NB4 (cell line): ENCODE measurements at regions not wholly inside any gene's neighbourhood (a gene's known extent, or its start where the extent isn't known, plus 50 kb on each side); places are given as distances from the start of the nearest gene placed in this dataset.

Source experiments
- CTCF ChIP-seq: IDR thresholded peaks from one replicate; pipeline ENCODE4 v1.5.1; 2012; ENCODE audit warnings: low read depth, low read length
- POLR2A ChIP-seq: IDR thresholded peaks from 2 replicates; pipeline ENCODE4 v1.6.1; 2011; ENCODE audit warnings: mild to moderate bottlenecking; ENCODE audit not compliant: insufficient read length; ENCODE audit errors: extremely low read depth

GRCh38 chr7:28299556-28299955, 112.8 kb upstream of the CREB5 start:
- no peak for TF ChIP-seq CTCF
- TF ChIP-seq POLR2A: no peak
